H1 (cell line): ENCODE measurements at regions not wholly inside any gene's neighbourhood (a gene's known extent, or its start where the extent isn't known, plus 50 kb on each side); places are given as distances from the start of the nearest gene placed in this dataset.

ENCODE experiments used
- CHD2 ChIP-seq: IDR thresholded peaks from 2 replicates; pipeline ENCODE4 v1.6.1; 2012; ENCODE audit warnings: low read length, improper control_type of control experiment
- POU5F1 ChIP-seq: IDR thresholded peaks from 2 replicates; pipeline ENCODE4 v1.6.1; 2011; ENCODE audit warnings: low read depth, mild to moderate bottlenecking, low read length, moderate library complexity
- YY1 ChIP-seq: IDR thresholded peaks from 2 replicates; pipeline ENCODE4 v1.6.1; 2011; ENCODE audit warnings: low read depth, mild to moderate bottlenecking, low read length
- TF ChIP-seq, protein P1 (sequence below): fragments of 300-600 bp; sonication (generic); IDR thresholded peaks from 2 replicates; pipeline ENCODE4 v1.7.1; 2012; ENCODE audit warnings: low read length, moderate library complexity, mild to moderate bottlenecking, inconsistent platforms; ENCODE audit not compliant: insufficient replicate concordance

DNA sequence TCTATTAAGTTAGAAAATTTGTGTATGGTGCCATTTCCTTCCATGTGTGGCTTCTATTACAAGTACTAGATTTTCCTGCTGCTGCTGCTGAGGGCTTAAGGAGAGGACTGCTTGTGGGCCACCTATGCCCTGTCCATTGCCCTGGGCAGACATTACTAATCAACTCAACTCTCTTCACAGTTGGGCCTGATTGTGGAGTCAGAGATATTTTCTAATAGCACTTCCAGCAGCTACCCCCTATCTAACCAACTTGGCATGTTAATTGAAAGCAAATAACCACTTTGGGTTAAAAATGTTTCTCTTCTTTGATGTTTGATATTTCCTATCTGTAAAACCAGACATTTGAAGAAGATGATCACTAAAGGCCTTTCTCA, 242.0 kb downstream of the EDEM1 start (continued):
- TF ChIP-seq, protein P1, sequence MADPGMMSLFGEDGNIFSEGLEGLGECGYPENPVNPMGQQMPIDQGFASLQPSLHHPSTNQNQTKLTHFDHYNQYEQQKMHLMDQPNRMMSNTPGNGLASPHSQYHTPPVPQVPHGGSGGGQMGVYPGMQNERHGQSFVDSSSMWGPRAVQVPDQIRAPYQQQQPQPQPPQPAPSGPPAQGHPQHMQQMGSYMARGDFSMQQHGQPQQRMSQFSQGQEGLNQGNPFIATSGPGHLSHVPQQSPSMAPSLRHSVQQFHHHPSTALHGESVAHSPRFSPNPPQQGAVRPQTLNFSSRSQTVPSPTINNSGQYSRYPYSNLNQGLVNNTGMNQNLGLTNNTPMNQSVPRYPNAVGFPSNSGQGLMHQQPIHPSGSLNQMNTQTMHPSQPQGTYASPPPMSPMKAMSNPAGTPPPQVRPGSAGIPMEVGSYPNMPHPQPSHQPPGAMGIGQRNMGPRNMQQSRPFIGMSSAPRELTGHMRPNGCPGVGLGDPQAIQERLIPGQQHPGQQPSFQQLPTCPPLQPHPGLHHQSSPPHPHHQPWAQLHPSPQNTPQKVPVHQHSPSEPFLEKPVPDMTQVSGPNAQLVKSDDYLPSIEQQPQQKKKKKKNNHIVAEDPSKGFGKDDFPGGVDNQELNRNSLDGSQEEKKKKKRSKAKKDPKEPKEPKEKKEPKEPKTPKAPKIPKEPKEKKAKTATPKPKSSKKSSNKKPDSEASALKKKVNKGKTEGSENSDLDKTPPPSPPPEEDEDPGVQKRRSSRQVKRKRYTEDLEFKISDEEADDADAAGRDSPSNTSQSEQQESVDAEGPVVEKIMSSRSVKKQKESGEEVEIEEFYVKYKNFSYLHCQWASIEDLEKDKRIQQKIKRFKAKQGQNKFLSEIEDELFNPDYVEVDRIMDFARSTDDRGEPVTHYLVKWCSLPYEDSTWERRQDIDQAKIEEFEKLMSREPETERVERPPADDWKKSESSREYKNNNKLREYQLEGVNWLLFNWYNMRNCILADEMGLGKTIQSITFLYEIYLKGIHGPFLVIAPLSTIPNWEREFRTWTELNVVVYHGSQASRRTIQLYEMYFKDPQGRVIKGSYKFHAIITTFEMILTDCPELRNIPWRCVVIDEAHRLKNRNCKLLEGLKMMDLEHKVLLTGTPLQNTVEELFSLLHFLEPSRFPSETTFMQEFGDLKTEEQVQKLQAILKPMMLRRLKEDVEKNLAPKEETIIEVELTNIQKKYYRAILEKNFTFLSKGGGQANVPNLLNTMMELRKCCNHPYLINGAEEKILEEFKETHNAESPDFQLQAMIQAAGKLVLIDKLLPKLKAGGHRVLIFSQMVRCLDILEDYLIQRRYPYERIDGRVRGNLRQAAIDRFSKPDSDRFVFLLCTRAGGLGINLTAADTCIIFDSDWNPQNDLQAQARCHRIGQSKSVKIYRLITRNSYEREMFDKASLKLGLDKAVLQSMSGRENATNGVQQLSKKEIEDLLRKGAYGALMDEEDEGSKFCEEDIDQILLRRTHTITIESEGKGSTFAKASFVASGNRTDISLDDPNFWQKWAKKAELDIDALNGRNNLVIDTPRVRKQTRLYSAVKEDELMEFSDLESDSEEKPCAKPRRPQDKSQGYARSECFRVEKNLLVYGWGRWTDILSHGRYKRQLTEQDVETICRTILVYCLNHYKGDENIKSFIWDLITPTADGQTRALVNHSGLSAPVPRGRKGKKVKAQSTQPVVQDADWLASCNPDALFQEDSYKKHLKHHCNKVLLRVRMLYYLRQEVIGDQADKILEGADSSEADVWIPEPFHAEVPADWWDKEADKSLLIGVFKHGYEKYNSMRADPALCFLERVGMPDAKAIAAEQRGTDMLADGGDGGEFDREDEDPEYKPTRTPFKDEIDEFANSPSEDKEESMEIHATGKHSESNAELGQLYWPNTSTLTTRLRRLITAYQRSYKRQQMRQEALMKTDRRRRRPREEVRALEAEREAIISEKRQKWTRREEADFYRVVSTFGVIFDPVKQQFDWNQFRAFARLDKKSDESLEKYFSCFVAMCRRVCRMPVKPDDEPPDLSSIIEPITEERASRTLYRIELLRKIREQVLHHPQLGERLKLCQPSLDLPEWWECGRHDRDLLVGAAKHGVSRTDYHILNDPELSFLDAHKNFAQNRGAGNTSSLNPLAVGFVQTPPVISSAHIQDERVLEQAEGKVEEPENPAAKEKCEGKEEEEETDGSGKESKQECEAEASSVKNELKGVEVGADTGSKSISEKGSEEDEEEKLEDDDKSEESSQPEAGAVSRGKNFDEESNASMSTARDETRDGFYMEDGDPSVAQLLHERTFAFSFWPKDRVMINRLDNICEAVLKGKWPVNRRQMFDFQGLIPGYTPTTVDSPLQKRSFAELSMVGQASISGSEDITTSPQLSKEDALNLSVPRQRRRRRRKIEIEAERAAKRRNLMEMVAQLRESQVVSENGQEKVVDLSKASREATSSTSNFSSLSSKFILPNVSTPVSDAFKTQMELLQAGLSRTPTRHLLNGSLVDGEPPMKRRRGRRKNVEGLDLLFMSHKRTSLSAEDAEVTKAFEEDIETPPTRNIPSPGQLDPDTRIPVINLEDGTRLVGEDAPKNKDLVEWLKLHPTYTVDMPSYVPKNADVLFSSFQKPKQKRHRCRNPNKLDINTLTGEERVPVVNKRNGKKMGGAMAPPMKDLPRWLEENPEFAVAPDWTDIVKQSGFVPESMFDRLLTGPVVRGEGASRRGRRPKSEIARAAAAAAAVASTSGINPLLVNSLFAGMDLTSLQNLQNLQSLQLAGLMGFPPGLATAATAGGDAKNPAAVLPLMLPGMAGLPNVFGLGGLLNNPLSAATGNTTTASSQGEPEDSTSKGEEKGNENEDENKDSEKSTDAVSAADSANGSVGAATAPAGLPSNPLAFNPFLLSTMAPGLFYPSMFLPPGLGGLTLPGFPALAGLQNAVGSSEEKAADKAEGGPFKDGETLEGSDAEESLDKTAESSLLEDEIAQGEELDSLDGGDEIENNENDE = no peak
- no peak for TF ChIP-seq YY1
- no peak for TF ChIP-seq CHD2
- no peak for TF ChIP-seq POU5F1
